Keratinocyte (primary cell): ENCODE measurements at regions not wholly inside any gene's neighbourhood (a gene's known extent, or its start where the extent isn't known, plus 50 kb on each side); places are given as distances from the start of the nearest gene placed in this dataset.

ENCODE experiments used
- EZH2 ChIP-seq: IDR thresholded peaks from one replicate; pipeline ENCODE4 v1.6.1; 2012; ENCODE audit warnings: inconsistent platforms, mild to moderate bottlenecking, low read length, moderate library complexity
- TF ChIP-seq, protein P1 (sequence below), 3 experiments: IDR thresholded peaks in 1 of 3; conservative IDR thresholded peaks in 1 of 3; optimal IDR thresholded peaks in 1 of 3; 2 replicates in 2 of 3; 3 replicates in 1 of 3; pipeline versions ENCODE3 to v1.5.1; 2011; ENCODE audit warnings: low read length in 3 of 3, mild to moderate bottlenecking in 3 of 3, moderate library complexity in 2 of 3, control low read depth in 1 of 3, inconsistent platforms in 1 of 3; ENCODE audit not compliant: insufficient read depth in 2 of 3; ENCODE audit errors: extremely low read depth in 1 of 3

DNA sequence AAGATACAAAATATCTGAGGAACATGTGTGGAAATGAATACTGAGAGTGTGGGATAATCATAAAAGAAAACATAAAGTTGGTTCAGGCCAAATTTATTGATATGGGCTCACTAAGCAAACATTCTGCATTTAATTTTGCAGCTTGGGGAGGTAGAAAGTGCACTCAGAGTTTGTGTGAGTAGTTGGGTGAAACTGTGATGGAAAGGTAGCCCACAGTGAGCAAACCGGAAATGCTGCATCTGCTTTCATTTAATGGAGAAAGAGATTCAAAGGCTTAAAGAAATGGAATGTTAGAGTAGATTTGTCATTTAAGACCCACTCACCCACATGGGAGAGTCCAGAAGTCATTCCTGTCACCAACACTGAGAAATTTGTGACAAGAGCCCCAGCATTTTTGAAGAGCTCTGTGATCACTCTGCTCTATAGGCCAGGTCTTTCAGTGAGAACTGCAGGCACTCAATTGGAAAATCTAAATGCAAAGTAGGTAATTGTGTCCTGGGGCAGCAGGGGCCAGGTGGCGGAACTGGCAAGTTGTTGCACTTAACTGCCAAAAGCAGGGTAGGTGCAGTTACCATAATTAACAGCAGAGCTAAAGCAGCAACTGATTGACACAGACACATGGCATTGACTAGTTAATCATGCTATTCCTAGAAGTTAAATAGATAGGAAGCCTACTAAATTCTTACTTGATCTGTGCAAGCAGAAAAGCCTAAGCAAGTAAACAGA is 1228.3 kb upstream of the PCDH20 start:
- TF ChIP-seq, protein P1, sequence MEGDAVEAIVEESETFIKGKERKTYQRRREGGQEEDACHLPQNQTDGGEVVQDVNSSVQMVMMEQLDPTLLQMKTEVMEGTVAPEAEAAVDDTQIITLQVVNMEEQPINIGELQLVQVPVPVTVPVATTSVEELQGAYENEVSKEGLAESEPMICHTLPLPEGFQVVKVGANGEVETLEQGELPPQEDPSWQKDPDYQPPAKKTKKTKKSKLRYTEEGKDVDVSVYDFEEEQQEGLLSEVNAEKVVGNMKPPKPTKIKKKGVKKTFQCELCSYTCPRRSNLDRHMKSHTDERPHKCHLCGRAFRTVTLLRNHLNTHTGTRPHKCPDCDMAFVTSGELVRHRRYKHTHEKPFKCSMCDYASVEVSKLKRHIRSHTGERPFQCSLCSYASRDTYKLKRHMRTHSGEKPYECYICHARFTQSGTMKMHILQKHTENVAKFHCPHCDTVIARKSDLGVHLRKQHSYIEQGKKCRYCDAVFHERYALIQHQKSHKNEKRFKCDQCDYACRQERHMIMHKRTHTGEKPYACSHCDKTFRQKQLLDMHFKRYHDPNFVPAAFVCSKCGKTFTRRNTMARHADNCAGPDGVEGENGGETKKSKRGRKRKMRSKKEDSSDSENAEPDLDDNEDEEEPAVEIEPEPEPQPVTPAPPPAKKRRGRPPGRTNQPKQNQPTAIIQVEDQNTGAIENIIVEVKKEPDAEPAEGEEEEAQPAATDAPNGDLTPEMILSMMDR (optimal IDR thresholded peaks at IDR 0.05 in 1 of 3, IDR thresholded peaks at IDR 0.05 in 1 of 3, conservative IDR thresholded peaks at IDR 0.05 in 1 of 3; ENCODE audit: extremely low read depth in 1 of 3, insufficient read depth in 2 of 3, low read length in 3 of 3), result no peak
- no peak for TF ChIP-seq EZH2
